ENCODE measurements at regions not wholly inside any gene's neighbourhood (a gene's known extent, or its start where the extent isn't known, plus 50 kb on each side); places are given as distances from the start of the nearest gene placed in this dataset.

GRCh38 chr9:88221105-88221504 is 82.8 kb upstream of the SPATA31C2 start:
- CTCF ChIA-PET: no interaction called here

GRCh38 chr9:88220652-88221051 is 82.4 kb upstream of the SPATA31C2 start:
- ChIA-PET POLR2A (no interaction called here), CTCF (no interaction called here)
- Histone ChIP-seq H3K9me3 (ENCODE audit: control insufficient read depth, insufficient read depth, low read length) (peaks cover 3% of the 10 kb centered on the region; the same call in 1 of the 2 replicates), H3K27me3 (ENCODE audit: control insufficient read depth, insufficient read depth, low read length) (no peaks in the 10 kb centered on the region), H3K4me3 (ENCODE audit: low read depth, low read length) (no peak overlapping the region), H3K27ac (ENCODE audit: low read depth, low read length) (no peak overlapping the region)
- TF ChIP-seq CTCF (IDR thresholded peaks at IDR 0.05; ENCODE audit: low read depth, low read length): no peak
- DNase-seq (ENCODE audit: low read depth, low spot score): no peak

More at GRCh38 chr9:88221105-88221504, 82.8 kb upstream of the SPATA31C2 start:
- Histone ChIP-seq H3K27ac (ENCODE audit: low read depth, low read length) (no peak overlapping the region), H3K9me3 (ENCODE audit: control insufficient read depth, insufficient read depth, low read length) (peaks cover 3% of the 10 kb centered on the region; the same call in 1 of the 2 replicates), H3K27me3 (ENCODE audit: control insufficient read depth, insufficient read depth, low read length) (no peaks in the 10 kb centered on the region), H3K4me3 (ENCODE audit: low read depth, low read length) (no peak overlapping the region)
- no peak for DNase-seq (ENCODE audit: low read depth, low spot score)
- POLR2A ChIA-PET: no interaction called here
- TF ChIP-seq CTCF (IDR thresholded peaks at IDR 0.05; ENCODE audit: low read depth, low read length): no peak

- peaks cover 3% of the 10 kb centered on the region; the same call in 1 of the 2 replicates for H3K9me3 ChIP-seq (ENCODE audit: control insufficient read depth, insufficient read depth, low read length)
- CTCF ChIA-PET: no interaction called here
- no peak for DNase-seq (ENCODE audit: low read depth, low spot score)
Observed at GRCh38 chr9:88219601-88220000, 81.3 kb upstream of the SPATA31C2 start.

GRCh38 chr9:88218726-88219125 is 80.5 kb upstream of the SPATA31C2 start:
- Histone ChIP-seq H3K9me3 (ENCODE audit: control insufficient read depth, insufficient read depth, low read length) (peaks cover 3% of the 10 kb centered on the region; the same call in 1 of the 2 replicates), H3K4me3 (ENCODE audit: low read depth, low read length) (no peak overlapping the region), H3K27me3 (ENCODE audit: control insufficient read depth, insufficient read depth, low read length) (no peaks in the 10 kb centered on the region), H3K27ac (ENCODE audit: low read depth, low read length) (no peak overlapping the region)
- ChIA-PET CTCF (no interaction called here), POLR2A (interaction anchor here (0.7 kb wide), 1 partner anchor 21 kb away, joined by 3 read pairs; no protein-coding TSS in a partner anchor)
- no peak for TF ChIP-seq CTCF (IDR thresholded peaks at IDR 0.05; ENCODE audit: low read depth, low read length)
- DNase-seq (ENCODE audit: low read depth, low spot score): peak; percentile 56

More at GRCh38 chr9:88219601-88220000, 81.3 kb upstream of the SPATA31C2 start:
- H3K4me3 ChIP-seq (ENCODE audit: low read depth, low read length): no peak overlapping the region
- no peaks in the 10 kb centered on the region for H3K27me3 ChIP-seq (ENCODE audit: control insufficient read depth, insufficient read depth, low read length)
- POLR2A ChIA-PET: no interaction called here
- no peak overlapping the region for H3K27ac ChIP-seq (ENCODE audit: low read depth, low read length)
- no peak for TF ChIP-seq CTCF (IDR thresholded peaks at IDR 0.05; ENCODE audit: low read depth, low read length)

GRCh38 chr9:88216126-88216995 is 78.1 kb upstream of the SPATA31C2 start:
- no peaks in the 10 kb centered on the region for H3K27me3 ChIP-seq (ENCODE audit: control insufficient read depth, insufficient read depth, low read length)
- POLR2A ChIA-PET: no interaction called here
- TF ChIP-seq CTCF (IDR thresholded peaks at IDR 0.05; ENCODE audit: low read depth, low read length): no peak
- peaks cover 3% of the 10 kb centered on the region; the same call in 1 of the 2 replicates for H3K9me3 ChIP-seq (ENCODE audit: control insufficient read depth, insufficient read depth, low read length)
- CTCF ChIA-PET: no interaction called here
- H3K4me3 ChIP-seq (ENCODE audit: low read depth, low read length): no peak overlapping the region
- H3K27ac ChIP-seq (ENCODE audit: low read depth, low read length): no peak overlapping the region
- no peak for DNase-seq (ENCODE audit: low read depth, low spot score)
